DMS114 treated with DMSO at 0.1 percent for 48 hours (cell line): ENCODE measurements at regions not wholly inside any gene's neighbourhood (a gene's known extent, or its start where the extent isn't known, plus 50 kb on each side); places are given as distances from the start of the nearest gene placed in this dataset.
"Not testable (repeated sequence)": the region's sequence is repeated elsewhere in the genome, so short reads cannot be mapped to it uniquely, and the experiment has no call there.

ENCODE experiments used
- DNase-seq: peaks from one replicate; lab custom pipeline; 2025; ENCODE audit not compliant: unreplicated experiment; lab: John Stamatoyannopoulos, UW

DNA sequence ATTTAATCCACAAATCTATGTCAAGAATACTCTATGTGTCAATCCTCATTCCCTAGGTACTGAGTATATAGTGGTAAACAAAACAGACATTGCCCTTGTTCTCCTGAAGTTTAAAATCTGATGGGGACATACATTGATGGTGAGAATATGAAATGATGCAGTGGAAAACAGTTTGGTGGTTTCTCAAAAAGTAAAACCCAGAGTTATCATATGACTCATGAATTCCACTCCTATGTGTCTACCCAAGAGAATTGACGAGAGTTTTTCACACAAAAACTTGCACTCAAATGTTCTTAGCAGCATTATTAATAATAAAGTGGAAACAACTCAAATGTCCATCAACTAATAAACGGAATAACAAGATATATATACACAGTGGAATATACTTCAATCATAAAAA, 586.7 kb downstream of the CCDC85A start:
- DNase-seq = no peak

- no peak for DNase-seq
Measured at GRCh38 chr2:56784046-56784445, 600.3 kb downstream of the CCDC85A start.

GRCh38 chr2:56801214-56801613, 617.4 kb downstream of the CCDC85A start:
- DNase-seq = no peak

DNA sequence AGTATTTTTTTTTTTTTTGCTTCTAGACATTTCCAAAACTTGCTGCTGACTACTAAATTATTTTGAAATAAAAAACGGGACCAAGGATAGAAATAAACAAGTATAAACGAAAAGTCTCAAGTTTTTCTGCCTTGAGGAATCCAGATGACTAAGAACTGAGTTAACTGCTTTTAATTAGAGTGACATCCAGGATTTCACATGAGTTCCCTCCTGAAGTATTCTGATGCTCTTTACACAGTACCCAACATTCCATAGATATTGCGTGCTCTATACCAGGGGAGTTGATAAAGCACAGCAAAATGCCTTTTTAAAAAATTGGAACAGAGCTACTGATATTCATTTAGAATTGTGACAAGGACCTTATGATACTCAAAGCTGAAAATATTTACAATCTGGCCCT, 618.0 kb downstream of the CCDC85A start:
- no peak for DNase-seq

GRCh38 chr2:56803596-56803995, 619.8 kb downstream of the CCDC85A start:
- DNase-seq = no peak

GRCh38 chr2:56806924-56807323, 623.1 kb downstream of the CCDC85A start:
- no peak for DNase-seq

- no peak for DNase-seq
Measured at GRCh38 chr2:56807861-56808260, 624.1 kb downstream of the CCDC85A start.

- DNase-seq = no peak
Measured at GRCh38 chr2:56811401-56811800, 627.6 kb downstream of the CCDC85A start.

GRCh38 chr2:56812432-56812831, 628.6 kb downstream of the CCDC85A start:
- DNase-seq = no peak

DNA sequence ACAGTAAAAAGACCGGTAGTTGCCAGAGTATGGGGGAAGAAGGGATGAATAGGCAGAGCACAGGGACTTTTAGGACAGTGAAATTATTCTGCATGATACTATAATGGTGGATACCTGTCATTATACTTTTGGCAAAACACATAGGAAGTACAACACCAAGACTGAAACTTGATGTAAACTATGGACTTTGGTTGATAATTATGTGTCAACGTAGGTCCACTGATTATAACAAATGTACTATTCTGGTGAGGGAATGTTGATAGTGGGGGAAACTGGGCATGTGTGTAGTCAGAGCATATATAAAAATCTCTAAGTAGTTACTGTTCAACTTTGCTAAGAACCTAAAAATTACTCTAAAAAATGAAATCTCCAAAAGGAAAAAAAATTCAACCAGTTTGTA, 629.7 kb downstream of the CCDC85A start:
- no peak for DNase-seq

- DNase-seq = no peak
Measured at GRCh38 chr2:56816666-56817065, 632.9 kb downstream of the CCDC85A start.

- no peak for DNase-seq
Measured at GRCh38 chr2:56831780-56832179, 648.0 kb downstream of the CCDC85A start.

DNA sequence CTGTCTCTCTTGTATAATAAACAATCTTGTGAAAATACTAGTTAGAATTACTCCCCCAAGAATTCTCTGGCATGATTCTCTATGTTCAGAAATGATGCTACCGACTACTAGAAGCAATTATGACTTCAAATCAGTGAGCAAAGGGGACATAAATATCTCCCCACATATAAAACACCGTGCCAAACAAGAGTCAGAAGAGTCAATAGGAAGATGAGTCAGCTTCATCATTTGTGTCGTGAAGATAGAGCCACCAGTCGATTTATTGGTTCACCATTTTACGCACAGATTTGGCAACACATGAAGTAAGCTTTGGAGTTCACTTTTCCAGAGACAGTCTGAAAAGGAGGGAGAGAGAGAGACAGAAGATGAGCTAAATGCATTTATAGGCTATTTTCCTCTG, 650.9 kb downstream of the CCDC85A start:
- DNase-seq = no peak

DNA sequence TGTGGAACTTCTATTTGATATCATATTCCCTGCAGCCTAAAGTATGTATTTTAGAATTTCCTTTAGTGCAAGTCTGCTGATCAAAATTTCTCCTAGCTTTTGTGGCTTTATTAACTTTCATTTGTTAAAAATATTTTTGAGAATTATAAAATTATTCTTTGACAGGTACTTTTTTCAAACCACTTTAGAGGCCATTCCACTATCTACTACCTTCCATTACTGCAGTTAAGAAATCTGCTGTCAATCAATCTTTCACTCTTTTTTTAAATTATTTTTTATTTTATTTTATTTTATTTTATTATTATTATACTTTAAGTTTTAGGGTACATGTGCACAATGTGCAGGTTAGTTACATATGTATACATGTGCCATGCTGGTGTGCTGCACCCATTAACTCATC, 656.2 kb downstream of the CCDC85A start:
- DNase-seq = not testable (repeated sequence)

- DNase-seq = no peak
Measured at GRCh38 chr2:56860991-56861390, 677.2 kb downstream of the CCDC85A start.

GRCh38 chr2:56871644-56872043, 687.9 kb downstream of the CCDC85A start:
- DNase-seq = no peak

DNA sequence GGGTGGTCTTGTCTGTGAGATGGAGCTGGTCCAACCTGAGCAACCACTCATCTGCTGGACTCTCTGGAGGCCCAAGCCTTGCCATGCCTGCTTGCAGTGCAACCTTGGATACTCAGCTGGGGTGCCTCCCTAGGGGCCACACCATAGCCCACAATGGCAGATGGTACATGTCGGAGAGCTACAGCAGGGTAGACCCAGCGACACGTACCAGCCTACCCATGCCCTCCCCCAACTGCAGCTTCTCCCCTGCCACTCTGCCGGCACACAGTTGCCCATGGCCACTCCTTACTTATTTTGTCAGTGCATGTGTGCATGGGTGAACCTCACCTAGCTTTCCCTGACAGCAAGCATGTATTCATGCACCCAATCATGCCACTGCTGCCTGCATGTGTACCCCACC, 690.9 kb downstream of the CCDC85A start:
- no peak for DNase-seq

GRCh38 chr2:56889738-56890137, 705.9 kb downstream of the CCDC85A start:
- no peak for DNase-seq

GRCh38 chr2:56892382-56892781, 708.6 kb downstream of the CCDC85A start:
- DNase-seq = no peak

- DNase-seq = no peak
Measured at GRCh38 chr2:56898986-56899385, 715.2 kb downstream of the CCDC85A start.

- no peak for DNase-seq
Measured at GRCh38 chr2:56912490-56912889, 728.7 kb downstream of the CCDC85A start.

GRCh38 chr2:56918790-56919189, 735.0 kb downstream of the CCDC85A start:
- no peak for DNase-seq

- DNase-seq = no peak
Measured at GRCh38 chr2:56933976-56934375, 750.2 kb downstream of the CCDC85A start.

- no peak for DNase-seq
Measured at GRCh38 chr2:56934866-56935265, 751.1 kb downstream of the CCDC85A start.
